GM21390 (cell line): ENCODE measurements at regions not wholly inside any gene's neighbourhood (a gene's known extent, or its start where the extent isn't known, plus 50 kb on each side); places are given as distances from the start of the nearest gene placed in this dataset.

Experiments used
- ATAC-seq: cut with Tn5 transposase; IDR thresholded peaks from one replicate; pipeline ENCODE4 v1.9.1; 2021; ENCODE audit not compliant: unreplicated experiment

DNA sequence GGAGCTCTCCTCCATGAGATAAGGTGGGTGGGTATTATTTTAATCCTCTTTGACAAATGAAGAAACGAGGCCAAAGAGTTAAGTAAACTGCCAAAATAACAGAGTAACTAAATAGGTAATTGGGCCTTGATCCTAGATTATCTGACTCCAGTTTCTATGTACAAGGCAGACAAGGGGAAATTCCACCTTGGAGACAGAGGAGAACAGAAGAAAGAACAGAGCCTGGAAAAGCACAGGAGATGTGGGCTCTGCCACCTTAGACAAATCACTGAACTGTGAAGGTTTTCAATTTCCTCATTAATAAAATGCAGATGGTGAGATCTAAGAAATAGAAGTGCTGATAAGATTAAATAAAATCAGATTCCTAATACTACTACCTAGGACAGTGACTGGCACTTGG is 310.2 kb upstream of the TLE3 start:
- no peak for ATAC-seq

DNA sequence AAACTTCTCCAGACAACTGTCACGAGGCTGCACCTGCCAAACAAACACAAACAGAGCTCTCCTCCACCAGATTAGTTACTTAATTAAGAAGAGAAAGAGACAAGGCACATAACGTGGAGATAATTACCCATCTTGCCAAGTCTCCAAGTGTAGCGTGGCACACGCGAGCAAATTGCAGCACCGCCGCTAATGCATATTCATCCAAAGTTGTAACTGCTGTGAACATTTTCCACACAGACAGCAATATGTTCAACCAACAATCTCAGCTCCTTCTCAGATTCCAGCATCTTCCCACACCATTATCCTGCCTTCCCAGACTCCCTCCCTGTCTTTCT is 309.6 kb upstream of the TLE3 start:
- ATAC-seq = no peak

DNA sequence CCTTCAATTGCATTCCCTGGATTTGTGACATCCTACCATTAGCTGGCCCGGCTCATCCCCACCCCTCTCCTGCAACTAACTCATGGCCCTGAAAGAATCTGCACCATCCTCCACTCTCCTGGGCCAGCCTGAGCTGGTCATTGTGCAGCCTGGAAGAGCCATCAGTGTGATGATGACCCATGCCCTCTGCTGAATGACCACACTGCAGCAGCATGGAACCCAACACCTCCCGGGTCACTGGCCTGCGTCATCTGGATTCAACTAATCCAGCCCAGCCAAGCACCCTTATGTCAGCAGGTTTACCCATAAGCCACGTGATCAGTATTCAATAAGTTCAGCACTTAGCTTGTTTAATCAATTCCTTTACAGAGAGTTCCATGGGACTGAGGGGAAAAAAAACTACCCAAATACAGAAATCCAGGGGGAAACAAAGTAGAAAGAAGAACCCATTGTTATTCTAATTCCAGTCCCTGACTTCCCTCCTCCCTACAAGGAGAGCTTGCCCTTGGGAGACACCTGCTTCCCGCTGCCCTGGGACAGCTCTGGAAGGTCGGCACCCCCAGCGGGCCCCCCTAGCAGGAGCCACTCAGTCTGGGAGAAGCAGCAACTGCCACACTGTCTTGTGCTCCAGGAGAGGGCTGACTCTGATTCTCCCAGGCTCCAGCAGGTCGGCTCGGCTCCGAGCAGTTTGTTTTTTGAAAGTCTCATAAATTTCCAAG is 309.1 kb upstream of the TLE3 start:
- ATAC-seq = no peak

DNA sequence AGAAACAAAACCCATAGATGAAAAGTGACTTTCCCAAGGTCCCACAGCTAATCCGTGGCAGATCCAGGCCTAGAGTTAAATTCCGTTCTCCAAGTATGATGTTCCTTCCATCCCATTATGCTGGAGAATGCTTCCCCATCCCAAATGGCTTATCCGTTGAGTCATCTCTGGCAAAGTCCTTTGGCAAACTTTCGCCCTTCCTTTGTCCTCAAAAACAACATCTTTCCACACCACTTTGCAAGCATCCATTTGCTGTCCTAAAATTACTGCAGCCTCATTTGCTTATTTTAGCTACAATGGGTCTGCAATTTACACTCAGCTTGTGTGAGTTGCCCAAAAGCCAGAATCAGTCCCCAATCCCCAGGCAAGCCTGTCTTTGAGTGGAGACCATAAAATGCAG is 304.0 kb upstream of the TLE3 start:
- ATAC-seq = no peak

DNA sequence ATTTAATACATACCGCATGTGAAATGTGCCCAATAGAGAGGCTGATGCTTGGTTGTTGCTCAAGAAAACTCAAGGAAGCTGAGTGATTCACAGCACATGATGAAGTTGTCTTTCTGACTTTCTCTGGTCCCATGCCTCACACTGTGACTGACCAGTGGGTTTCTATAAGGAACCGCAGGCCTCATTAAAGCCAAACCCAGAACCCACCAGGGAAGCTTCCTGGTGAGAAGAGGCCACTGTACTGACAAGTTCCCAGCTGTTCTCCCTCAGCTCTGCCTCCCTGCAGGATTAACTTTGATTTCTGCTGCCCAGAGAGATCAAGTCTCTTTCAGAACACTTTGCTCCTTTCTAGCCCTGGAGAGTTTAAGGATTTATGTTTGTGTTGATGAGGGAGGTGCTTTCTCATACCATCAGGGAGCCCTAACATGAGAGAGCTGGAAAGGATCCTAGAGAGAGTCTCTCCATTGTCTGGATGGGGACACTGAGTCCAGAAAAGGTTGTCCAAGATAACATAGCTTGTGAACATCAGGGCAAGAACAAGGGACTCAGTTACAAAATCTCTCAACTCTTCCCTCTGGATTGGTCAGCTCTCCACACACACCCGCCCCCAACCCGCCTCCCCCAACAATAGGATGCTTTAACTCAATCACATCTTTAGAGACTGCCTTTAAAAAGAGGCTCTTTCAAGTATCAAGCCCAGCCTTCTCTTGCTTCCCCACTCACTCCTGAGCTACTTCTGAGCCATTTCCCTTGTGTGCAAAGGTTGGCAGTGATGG is 303.2 kb upstream of the TLE3 start:
- no peak for ATAC-seq

DNA sequence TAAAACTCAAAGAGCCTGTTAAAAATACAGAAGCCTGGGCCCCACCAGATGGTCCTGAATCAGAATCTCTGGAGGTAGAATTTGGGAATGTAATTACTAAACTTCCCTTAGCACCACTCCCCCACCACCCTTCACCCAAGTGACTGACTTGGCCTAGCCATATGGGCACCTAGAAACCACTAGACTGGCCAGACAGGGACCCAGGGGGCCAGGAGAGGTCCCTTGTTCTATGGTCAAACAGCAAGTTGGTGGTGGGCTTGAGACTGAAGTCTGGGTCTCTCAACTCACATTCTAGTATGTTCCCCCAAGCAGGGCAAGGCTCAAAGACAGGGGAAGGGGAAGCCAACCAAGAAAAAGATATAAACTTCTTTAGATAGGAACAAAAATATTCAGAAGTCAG is 301.5 kb upstream of the TLE3 start:
- no peak for ATAC-seq

DNA sequence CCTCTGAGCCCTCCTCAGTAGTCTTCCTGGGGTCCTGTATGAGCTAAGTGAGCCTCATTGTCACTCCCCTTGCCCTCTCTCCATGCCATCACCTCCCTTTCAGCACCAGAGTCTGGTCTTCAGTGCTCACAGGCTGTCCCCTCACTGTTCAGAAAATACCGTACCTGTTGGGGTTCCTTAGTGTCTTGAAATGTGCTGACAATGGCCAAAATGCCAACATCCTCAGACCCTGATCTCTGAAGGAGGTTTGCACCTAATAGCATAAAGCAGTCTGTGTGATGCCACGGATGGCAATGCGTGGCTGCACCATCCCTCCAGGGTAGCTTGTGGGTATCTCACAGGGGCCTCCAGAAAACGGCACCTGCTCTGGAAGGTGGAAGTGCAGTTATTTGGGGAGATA is 301.0 kb upstream of the TLE3 start:
- ATAC-seq = no peak

DNA sequence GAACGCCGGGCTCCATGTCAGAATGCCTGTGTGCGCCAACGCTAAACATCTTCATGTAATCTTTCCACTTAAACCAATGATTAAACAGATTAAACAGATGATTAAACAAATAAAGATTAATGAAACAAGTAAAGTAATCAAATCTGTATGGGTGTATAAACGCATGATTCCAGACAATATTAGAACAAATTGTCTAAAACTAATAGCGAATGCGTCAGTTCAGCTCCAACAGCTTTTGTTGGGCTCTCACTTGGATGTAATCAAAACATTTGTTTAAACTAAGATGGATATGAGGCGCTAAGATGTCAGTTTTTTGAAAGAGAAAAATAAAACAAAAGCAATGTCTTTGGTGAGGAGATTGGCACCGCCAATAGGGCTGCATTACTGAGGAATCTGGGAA is 299.1 kb upstream of the TLE3 start:
- no peak for ATAC-seq

DNA sequence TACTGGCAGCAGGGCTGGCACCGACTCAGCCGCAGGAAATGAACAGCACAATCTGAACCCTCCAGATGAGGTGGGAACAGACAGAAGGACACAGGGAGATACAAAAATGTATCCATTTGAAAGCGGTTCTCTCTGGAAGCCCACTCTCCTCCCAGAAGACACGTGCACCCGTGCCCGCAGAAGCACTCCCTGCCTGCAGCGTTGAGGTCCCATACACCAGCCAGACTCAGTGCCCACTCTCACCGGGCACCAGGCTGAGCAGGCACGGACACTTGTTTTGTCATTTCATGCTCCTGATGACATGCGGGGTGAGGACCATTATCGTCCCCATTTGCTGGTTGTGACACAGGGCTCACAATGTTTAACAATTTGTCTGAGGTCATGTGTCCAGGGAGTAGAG is 297.4 kb upstream of the TLE3 start:
- no peak for ATAC-seq

DNA sequence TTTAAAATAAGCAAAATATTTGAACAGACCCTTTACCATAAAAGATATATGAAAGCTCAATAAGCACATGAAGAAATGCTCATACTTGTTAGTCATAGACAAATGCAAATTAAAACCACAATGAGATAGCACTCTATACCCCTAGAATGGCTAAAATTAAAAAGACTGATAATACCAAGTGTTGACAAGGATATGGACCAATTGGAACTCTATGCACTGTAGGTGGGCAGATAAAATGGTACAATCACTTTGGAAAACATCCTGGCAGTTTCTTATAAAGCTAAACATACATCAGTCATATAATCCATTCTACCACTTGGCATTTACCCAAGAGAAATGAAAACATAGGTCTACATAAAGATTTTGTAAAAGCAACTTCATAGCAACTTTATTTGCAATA is 293.0 kb upstream of the TLE3 start:
- ATAC-seq = no peak

DNA sequence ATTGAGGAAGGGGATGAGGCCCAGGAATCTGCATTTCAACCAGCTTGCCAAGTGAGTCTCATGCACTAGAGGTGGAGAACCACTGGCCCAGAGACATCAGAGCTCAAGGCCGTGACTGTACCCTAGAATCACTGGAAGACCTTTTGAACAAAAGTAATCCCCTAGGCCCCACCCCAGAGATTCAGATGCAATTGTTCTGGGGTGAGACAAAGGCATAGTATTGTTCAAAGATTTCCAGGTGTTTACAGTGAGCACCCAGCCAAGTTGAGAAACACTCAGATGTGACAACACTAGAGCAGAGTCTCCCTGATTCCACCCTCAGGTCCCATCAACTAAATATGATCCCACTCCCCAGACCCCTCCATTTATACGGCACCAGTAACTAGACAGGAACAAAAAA is 290.3 kb upstream of the TLE3 start:
- ATAC-seq = no peak

DNA sequence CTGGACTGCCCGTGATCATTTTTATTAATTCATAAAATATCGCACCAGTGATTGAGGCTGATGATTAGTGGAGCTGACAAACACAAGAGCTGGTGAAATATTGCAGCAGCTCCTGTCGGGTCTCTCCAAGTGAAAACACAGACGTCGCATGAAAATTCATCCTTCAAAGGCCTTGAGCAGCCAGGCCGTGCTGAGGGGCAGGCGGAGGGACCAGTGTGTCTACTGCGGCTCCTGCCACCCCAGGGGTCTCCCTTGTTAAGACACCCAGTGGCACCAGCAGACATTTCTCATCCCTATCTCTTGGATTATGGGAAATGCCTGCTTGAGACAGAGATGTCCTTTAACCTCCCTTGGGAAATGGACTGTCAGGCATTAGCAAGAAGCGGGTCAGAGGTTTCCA is 289.4 kb upstream of the TLE3 start:
- no peak for ATAC-seq

DNA sequence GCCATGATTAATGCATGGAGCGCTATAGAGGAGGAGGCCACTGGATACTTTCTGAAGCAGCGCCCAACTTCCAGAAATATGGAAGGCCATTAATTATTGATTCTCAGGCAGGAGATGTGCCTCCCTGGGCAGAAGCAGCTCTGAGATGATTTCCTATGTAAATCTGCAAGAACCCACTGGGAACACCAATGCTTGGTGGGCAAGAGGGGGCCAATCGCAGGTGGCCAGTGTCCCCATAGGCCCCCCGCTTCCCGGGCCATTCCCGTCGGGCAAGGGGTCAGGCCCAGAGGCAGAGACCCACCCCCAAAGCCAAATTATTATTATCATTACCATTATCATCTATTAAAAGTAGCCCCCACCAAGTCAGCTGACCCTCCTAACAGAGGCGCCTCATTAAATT is 288.0 kb upstream of the TLE3 start:
- no peak for ATAC-seq

DNA sequence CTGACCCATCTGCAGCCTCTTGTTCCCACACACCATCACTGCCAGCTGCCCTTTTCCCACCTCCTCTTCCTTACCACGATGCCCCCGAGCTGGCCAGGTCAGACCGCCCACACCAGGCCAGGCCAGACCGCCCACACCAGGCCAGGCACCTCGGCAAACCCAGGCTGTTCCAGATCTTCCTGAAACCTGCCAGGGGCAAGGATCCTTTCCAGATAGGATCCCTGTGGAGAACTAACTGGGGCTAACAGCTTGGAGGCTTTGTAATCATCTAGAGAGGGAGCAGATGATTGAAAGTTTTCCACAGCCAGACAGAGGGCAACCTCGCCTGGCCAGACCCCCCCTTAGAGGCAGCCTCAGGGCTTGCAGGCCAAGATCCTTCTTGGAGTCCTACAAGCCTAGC is 287.3 kb upstream of the TLE3 start:
- ATAC-seq = no peak

DNA sequence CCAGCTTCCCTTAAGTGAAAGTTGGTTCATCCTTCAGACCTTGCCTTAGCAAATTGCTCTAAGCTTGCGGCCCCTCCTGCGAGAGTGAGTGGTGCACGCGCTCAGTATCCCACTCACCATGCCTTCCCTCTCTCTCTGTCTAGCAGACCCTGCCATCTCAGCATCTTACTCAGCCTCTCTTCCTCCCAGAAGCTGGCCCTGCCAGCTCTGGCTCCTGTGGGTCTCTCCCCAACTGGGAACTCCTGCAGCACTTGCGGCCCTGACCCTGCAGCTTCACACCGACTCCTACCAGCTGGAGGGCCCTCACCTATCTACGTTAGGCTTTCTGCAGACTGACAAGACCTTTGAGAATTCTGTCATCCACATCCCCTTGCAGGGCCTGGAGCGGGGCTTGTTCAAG is 286.1 kb upstream of the TLE3 start:
- ATAC-seq = no peak

DNA sequence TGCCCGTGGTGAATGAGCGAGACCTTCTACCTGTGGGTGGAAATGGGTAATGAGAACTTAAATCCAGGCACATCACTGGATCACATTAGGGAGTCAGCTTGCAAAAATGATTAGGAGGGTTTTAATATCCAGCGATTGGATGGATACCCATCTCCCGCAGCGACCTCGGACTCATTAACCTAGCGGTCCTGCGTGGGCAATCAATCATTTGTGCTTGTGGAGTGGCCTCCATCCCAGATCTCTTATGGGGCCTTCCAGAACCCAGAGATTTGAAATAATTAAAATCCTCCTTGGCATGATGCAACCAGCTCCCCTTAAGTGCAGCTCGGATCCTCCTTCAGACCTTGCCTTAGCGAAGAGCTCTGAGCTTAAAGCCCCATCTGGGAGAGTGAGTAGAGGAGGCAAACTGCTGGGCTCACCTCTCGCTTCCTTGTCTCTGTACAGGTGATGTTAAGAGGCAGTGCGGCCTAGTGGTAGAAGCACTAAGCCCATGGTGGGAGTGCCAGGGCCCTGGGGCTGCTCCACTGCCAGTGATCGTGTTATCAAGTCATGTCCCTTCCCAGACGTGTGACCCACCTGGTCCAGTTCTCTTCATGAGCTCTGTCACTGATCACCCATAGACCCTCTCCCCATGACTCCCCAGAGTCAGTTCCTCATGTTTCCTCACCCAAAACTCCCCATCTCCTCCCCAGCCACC is 285.2 kb upstream of the TLE3 start:
- ATAC-seq = no peak

DNA sequence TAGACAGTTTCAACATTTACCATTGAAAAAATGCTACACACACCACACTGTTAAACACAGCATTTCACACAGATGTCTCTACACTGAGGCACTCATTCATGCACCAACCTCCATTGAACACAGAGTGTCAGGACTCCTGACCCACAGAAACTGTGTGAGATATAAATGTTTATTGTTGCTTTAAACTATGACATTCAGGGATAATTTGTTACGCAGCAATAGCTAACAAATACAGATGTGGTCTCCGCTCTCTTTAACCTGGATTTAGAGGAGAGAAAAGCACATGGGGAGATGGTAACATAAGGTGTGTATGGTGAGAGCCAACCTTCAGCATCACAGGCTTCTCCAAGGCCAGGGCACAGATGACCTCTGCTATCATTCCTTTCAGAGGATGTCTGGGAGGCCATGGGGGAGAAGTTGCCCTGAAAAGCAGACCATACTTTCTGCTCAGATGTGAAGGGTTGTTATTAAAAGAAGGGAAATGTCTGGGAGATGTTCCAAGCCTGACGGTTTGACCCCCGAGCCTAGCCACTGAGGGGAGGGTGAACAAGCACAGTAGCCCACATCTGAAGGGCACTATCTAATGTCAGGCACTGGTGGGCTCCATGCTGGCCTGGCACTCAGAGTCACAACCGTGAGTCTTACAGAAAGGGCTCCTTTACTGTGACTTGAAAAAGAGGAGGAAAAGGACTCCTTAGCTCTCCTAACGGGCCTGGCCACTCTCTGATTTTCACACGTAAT is 284.5 kb upstream of the TLE3 start:
- no peak for ATAC-seq

DNA sequence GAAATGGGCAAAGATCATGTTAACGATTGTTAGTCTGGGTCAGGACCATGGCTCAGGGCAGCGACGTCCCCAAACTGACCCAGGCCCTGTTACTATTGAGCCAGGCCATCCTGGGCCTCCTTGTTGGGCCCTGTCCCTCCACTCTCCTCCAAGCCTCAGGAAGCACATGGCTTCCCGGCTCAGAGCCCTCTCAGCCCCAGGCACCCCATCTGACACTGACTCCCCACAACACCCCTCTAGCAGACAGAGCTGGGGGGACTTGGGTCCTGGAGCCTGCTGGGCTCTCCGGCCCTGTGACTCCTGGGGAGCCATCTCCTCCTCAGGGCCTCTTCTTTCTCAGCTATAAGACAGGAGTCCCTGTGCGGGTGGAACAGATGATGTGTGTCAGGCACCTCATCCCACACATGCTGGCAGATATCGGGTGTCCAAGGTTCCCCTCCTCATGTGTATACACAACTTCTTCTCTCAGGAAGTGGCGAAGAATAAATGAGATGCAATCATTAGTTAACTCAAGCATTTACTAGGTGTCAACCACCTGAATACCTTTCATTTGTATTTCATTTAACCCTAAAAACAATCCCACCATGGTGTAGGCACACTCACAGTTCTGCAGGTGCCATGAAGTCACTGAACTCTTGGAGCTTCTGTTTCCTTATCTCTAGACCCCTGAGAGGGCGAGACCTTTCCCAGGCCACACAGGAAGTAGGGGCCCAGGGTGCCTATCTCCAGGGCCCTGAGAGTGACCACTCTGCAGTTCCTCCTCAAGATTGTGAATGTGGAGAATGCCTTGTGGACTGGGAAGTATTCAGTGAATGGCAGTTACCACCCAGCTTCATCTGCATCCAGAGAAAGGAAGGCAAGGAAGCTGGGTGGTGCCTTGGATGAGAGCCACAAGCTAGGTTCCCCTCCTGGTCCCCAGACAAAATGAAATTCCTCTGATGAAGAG is 282.5 kb upstream of the TLE3 start:
- no peak for ATAC-seq

DNA sequence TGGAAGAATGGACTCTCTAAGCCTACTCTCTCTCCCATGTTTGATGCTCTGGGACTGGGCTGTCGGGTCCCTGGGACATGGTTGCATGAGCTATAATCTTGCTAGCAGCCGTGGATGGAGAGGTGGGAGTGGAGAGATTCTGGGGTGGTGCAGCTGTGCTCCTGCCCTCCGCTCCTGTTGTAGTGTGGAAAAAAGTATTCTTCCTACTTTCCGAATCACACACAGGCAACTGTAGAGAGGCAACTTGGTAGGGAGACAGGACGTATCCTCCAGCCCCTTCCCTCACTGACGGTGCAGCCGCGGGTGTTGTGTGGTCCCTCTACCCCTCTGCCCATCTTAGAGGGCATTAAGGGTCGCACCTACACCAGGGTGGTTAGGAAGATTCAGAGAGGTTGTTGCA is 281.4 kb upstream of the TLE3 start:
- ATAC-seq = no peak
